ENCODE measurements at regions not wholly inside any gene's neighbourhood (a gene's known extent, or its start where the extent isn't known, plus 50 kb on each side); places are given as distances from the start of the nearest gene placed in this dataset.

GRCh38 chr1:168903237-168903830 is 174.3 kb upstream of the DPT start:
- H3K36me3 ChIP-seq (ENCODE audit: control insufficient read depth, insufficient read depth, low read length): no peaks in the 10 kb centered on the region
- H3K27ac Mint-ChIP-seq: no peak overlapping the region
- no peaks in the 10 kb centered on the region for H3K27me3 ChIP-seq (ENCODE audit: control insufficient read depth, insufficient read depth, low read length, poor library complexity, severe bottlenecking)
- no peak overlapping the region for H3K4me3 ChIP-seq (ENCODE audit: low read length)
- H3K4me1 ChIP-seq (ENCODE audit: control insufficient read depth, insufficient read depth, low read length): no peaks in the 10 kb centered on the region
- DNase-seq: no peak
- no peak overlapping the region for H3K4me3 Mint-ChIP-seq
- no peaks in the 10 kb centered on the region for H3K36me3 Mint-ChIP-seq (ENCODE audit: low read depth)
- no peak overlapping the region for H3K27ac ChIP-seq (ENCODE audit: low read depth, low read length)
- 92 to 100% methylated on average over 1 to 2 of the region's 2 CpGs for WGBS, 2 experiments (ENCODE audit: insufficient coverage in 1 of 2, insufficient read length in 1 of 2)
- no peaks in the 10 kb centered on the region for H3K9me3 ChIP-seq (ENCODE audit: control insufficient read depth, low read length)
- H3K9ac ChIP-seq (ENCODE audit: extremely low read depth, low read length, poor library complexity, severe bottlenecking): no peak overlapping the region
- peaks cover 6% of the 10 kb centered on the region for H3K4me1 Mint-ChIP-seq
- no peak for TF ChIP-seq CTCF (conservative IDR thresholded peaks at IDR 0.05)
- H3K27me3 Mint-ChIP-seq (ENCODE audit: insufficient read depth): peaks cover 2% of the 10 kb centered on the region
- H3K9me3 Mint-ChIP-seq: no peaks in the 10 kb centered on the region

- Mint-ChIP-seq H3K27ac (no peak overlapping the region), H3K4me1 (peaks cover 6% of the 10 kb centered on the region), H3K4me3 (no peak overlapping the region), H3K9me3 (no peaks in the 10 kb centered on the region), H3K27me3 (ENCODE audit: insufficient read depth) (no peaks in the 10 kb centered on the region), H3K36me3 (ENCODE audit: low read depth) (no peaks in the 10 kb centered on the region)
- TF ChIP-seq CTCF (conservative IDR thresholded peaks at IDR 0.05): no peak
- H3K36me3 ChIP-seq (ENCODE audit: control insufficient read depth, insufficient read depth, low read length): no peaks in the 10 kb centered on the region
- WGBS, 2 experiments (ENCODE audit: insufficient coverage in 1 of 2, insufficient read length in 1 of 2): 90 to 100% methylated on average over 2 of the region's 2 CpGs
- no peaks in the 10 kb centered on the region for H3K27me3 ChIP-seq (ENCODE audit: control insufficient read depth, insufficient read depth, low read length, poor library complexity, severe bottlenecking)
- no peak overlapping the region for H3K9ac ChIP-seq (ENCODE audit: extremely low read depth, low read length, poor library complexity, severe bottlenecking)
- no peaks in the 10 kb centered on the region for H3K9me3 ChIP-seq (ENCODE audit: control insufficient read depth, low read length)
- no peaks in the 10 kb centered on the region for H3K4me1 ChIP-seq (ENCODE audit: control insufficient read depth, insufficient read depth, low read length)
- no peak for DNase-seq
- no peak overlapping the region for H3K4me3 ChIP-seq (ENCODE audit: low read length)
- no peak overlapping the region for H3K27ac ChIP-seq (ENCODE audit: low read depth, low read length)
Observed at GRCh38 chr1:168905633-168906032, 176.6 kb upstream of the DPT start.

GRCh38 chr1:168906367-168906766 is 177.4 kb upstream of the DPT start:
- H3K36me3 ChIP-seq (ENCODE audit: control insufficient read depth, insufficient read depth, low read length): no peaks in the 10 kb centered on the region
- no peak overlapping the region for H3K27ac ChIP-seq (ENCODE audit: low read depth, low read length)
- no peak overlapping the region for H3K4me3 Mint-ChIP-seq
- no peak overlapping the region for H3K9ac ChIP-seq (ENCODE audit: extremely low read depth, low read length, poor library complexity, severe bottlenecking)
- H3K27me3 Mint-ChIP-seq (ENCODE audit: insufficient read depth): no peaks in the 10 kb centered on the region
- DNase-seq: no peak
- H3K4me1 ChIP-seq (ENCODE audit: control insufficient read depth, insufficient read depth, low read length): no peaks in the 10 kb centered on the region
- H3K27me3 ChIP-seq (ENCODE audit: control insufficient read depth, insufficient read depth, low read length, poor library complexity, severe bottlenecking): no peaks in the 10 kb centered on the region
- no peak overlapping the region for H3K27ac Mint-ChIP-seq
- H3K9me3 ChIP-seq (ENCODE audit: control insufficient read depth, low read length): no peaks in the 10 kb centered on the region
- no peaks in the 10 kb centered on the region for H3K36me3 Mint-ChIP-seq (ENCODE audit: low read depth)
- 78 to 80% methylated on average over 1 to 2 of the region's 2 CpGs for WGBS, 2 experiments (ENCODE audit: insufficient coverage in 1 of 2, insufficient read length in 1 of 2)
- no peak overlapping the region for H3K4me3 ChIP-seq (ENCODE audit: low read length)
- no peaks in the 10 kb centered on the region for H3K9me3 Mint-ChIP-seq
- TF ChIP-seq CTCF (conservative IDR thresholded peaks at IDR 0.05): no peak
- peaks cover 6% of the 10 kb centered on the region for H3K4me1 Mint-ChIP-seq

All from endodermal cell (in vitro differentiated cells).